ENCODE measurements at regions not wholly inside any gene's neighbourhood (a gene's known extent, or its start where the extent isn't known, plus 50 kb on each side); places are given as distances from the start of the nearest gene placed in this dataset.
"Not testable (repeated sequence)": the region's sequence is repeated elsewhere in the genome, so short reads cannot be mapped to it uniquely, and the experiment has no call there.

GRCh38 chr10:111634191-111634590 lies 549.4 kb downstream of the GPAM start:
- DNase-seq, result no peak

- no peak for DNase-seq
Observed at GRCh38 chr10:111646021-111646420, 537.5 kb downstream of the GPAM start.

GRCh38 chr10:111648046-111648445 lies 535.5 kb downstream of the GPAM start:
- DNase-seq, result no peak

- DNase-seq, result not testable (repeated sequence)
Observed at GRCh38 chr10:111649080-111649479, 534.5 kb downstream of the GPAM start.

- no peak for DNase-seq
Observed at GRCh38 chr10:111650088-111650487, 533.5 kb downstream of the GPAM start.

GRCh38 chr10:111656066-111656465 lies 527.5 kb downstream of the GPAM start:
- DNase-seq, result no peak

- DNase-seq, result no peak
Observed at GRCh38 chr10:111677759-111678158, 505.8 kb downstream of the GPAM start.

GRCh38 chr10:111686796-111687195 lies 496.8 kb downstream of the GPAM start:
- no peak for DNase-seq

GRCh38 chr10:111698711-111699110 lies 484.9 kb downstream of the GPAM start:
- DNase-seq, result no peak

- DNase-seq, result no peak
Observed at GRCh38 chr10:111703986-111704385, 479.6 kb downstream of the GPAM start.

GRCh38 chr10:111705021-111705420 lies 478.5 kb downstream of the GPAM start:
- DNase-seq, result no peak

GRCh38 chr10:111706331-111706730 lies 477.2 kb downstream of the GPAM start:
- DNase-seq, result no peak

GRCh38 chr10:111707076-111707475 lies 476.5 kb downstream of the GPAM start:
- no peak for DNase-seq

- no peak for DNase-seq
Observed at GRCh38 chr10:111709603-111710002, 474.0 kb downstream of the GPAM start.

GRCh38 chr10:111716032-111716431 lies 467.5 kb downstream of the GPAM start:
- no peak for DNase-seq

GRCh38 chr10:111724121-111724520 lies 459.4 kb downstream of the GPAM start:
- no peak for DNase-seq

- no peak for DNase-seq
Observed at GRCh38 chr10:111725050-111725449, 458.5 kb downstream of the GPAM start.

- DNase-seq, result no peak
Observed at GRCh38 chr10:111732166-111732785, 451.3 kb downstream of the GPAM start.

- DNase-seq, result no peak
Observed at GRCh38 chr10:111739125-111739873, 444.3 kb downstream of the GPAM start.

GRCh38 chr10:111739874-111740139 lies 443.8 kb downstream of the GPAM start:
- DNase-seq, result no peak

- no peak for DNase-seq
Observed at GRCh38 chr10:111745982-111746381, 437.6 kb downstream of the GPAM start.

- no peak for DNase-seq
Observed at GRCh38 chr10:111747751-111748150, 435.8 kb downstream of the GPAM start.

GRCh38 chr10:111748184-111748583 lies 435.4 kb downstream of the GPAM start:
- no peak for DNase-seq

GRCh38 chr10:111750165-111750849 lies 433.3 kb downstream of the GPAM start:
- no peak for DNase-seq

Data from CD4-positive, alpha-beta T cell treated with Interleukin-10 for 1 hour (primary cell).